M059J (cell line): ENCODE measurements at regions not wholly inside any gene's neighbourhood (a gene's known extent, or its start where the extent isn't known, plus 50 kb on each side); places are given as distances from the start of the nearest gene placed in this dataset.
A peak's percentile ranks its signal among the peaks of the same experiment; 100 is the strongest.

Experiments
- DNase-seq: peaks from one replicate; pipeline ENCODE4 v3.0.0-alpha.2; 2012; ENCODE audit warnings: low read depth

GRCh38 chr1:47630346-47630745, 192.5 kb downstream of the FOXD2 start:
- no peak for DNase-seq

GRCh38 chr1:47631411-47631995, 193.7 kb downstream of the FOXD2 start:
- no peak for DNase-seq

GRCh38 chr1:47635111-47635510, 197.3 kb downstream of the FOXD2 start:
- DNase-seq: no peak

- DNase-seq: no peak
These were observed 197.8 kb downstream of the FOXD2 start for GRCh38 chr1:47635597-47635996.

GRCh38 chr1:47637111-47637685, 199.4 kb downstream of the FOXD2 start:
- peak; percentile 31 for DNase-seq

GRCh38 chr1:47638240-47638639, 200.4 kb downstream of the FOXD2 start:
- DNase-seq: no peak

- no peak for DNase-seq
These were observed 200.9 kb downstream of the FOXD2 start for GRCh38 chr1:47638713-47639112.

GRCh38 chr1:47643306-47644211, 205.7 kb downstream of the FOXD2 start:
- DNase-seq: no peak

- no peak for DNase-seq
These were observed 206.3 kb downstream of the FOXD2 start for GRCh38 chr1:47644212-47644573.

DNA sequence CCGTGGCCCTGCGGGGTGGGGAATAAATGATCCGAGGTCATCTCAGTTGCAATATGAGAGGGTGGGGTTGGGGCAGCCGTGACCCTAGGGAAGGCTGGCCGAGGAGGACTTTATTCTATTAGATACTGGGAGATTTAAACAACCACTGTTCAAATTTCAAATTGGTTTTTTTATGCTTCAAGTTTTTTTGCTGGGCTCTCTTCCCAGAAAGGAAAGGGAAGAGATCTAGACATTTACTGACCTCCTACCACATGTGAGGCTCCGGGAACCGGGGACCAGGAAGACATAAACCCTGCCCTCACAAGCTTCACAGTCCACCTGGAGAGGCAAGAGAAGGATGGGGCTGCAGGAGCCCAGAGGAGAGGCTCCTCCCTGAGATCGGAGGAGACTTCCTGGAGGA, 207.3 kb downstream of the FOXD2 start:
- DNase-seq: no peak

GRCh38 chr1:47646676-47647075, 208.8 kb downstream of the FOXD2 start:
- DNase-seq: peak; percentile 19

DNA sequence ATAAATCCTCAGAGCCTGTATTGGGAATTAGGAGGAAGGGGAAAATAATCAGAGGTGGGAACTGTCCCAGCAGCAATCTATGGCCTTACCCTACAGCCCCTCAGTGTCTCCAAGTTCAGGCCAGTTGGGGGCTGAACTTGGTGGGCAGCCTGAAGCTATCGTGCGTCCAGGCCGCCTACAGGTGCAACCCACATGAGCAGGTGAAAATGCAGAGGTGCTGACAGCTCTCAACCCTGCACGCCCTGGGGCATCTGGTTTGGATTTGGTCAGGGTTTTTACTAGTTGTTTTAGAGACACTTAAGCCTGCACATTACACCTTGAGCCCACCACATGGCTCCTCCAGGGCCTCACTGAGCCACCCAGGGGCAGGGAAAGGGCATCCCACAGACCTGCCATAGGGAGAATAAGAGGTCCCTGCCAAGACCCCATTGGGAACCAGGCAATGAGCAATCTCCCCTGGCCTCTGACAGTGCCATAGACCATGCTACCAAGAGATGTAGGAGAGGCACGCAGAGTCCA, 209.5 kb downstream of the FOXD2 start:
- no peak for DNase-seq

DNA sequence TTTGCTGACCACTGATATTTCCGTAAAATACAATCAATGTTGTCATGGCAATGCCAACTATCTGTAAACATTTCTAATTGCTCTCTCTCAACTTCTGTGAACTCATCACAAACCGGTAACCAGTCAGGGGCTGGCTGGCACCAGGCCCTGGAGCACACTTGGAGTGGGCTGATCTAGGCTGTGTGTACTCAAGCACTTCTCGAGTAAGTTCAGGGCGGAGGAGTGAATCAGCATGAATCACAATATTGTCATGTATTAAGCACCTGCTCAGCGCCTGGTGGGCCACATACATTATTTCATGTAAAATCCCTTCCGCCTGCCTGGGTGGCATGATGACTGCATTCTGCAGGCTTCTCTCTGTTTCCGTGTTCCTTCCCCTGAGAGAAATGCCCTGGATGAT, 212.4 kb downstream of the FOXD2 start:
- DNase-seq: peak; percentile 91

- DNase-seq: no peak
These were observed 212.8 kb downstream of the FOXD2 start for GRCh38 chr1:47650611-47651010.

GRCh38 chr1:47651311-47652089, 213.7 kb downstream of the FOXD2 start:
- DNase-seq: no peak

GRCh38 chr1:47655521-47656300, 217.9 kb downstream of the FOXD2 start:
- no peak for DNase-seq

- DNase-seq: no peak
These were observed 219.2 kb downstream of the FOXD2 start for GRCh38 chr1:47656719-47657685.

- DNase-seq: no peak
These were observed 220.5 kb downstream of the FOXD2 start for GRCh38 chr1:47658161-47658920.

GRCh38 chr1:47659146-47659545, 221.3 kb downstream of the FOXD2 start:
- DNase-seq: no peak
